ENCODE measurements at regions not wholly inside any gene's neighbourhood (a gene's known extent, or its start where the extent isn't known, plus 50 kb on each side); places are given as distances from the start of the nearest gene placed in this dataset.

- no peak for TF ChIP-seq CTCF (IDR thresholded peaks at IDR 0.05)
- no peak for TF ChIP-seq MLX (CRISPR knock-in tag; IDR thresholded peaks at IDR 0.05)
- no peak for TF ChIP-seq USF1 (CRISPR knock-in tag; IDR thresholded peaks at IDR 0.05)
- TF ChIP-seq ZMAT4 (CRISPR knock-in tag; IDR thresholded peaks at IDR 0.05): no peak
- TF ChIP-seq HMGA2 (CRISPR knock-in tag; IDR thresholded peaks at IDR 0.05): no peak
- TF ChIP-seq ERG (CRISPR knock-in tag; IDR thresholded peaks at IDR 0.05): no peak
- TF ChIP-seq SMAD3 (CRISPR knock-in tag; IDR thresholded peaks at IDR 0.05; ENCODE audit: borderline replicate concordance): no peak
- no peak for TF ChIP-seq PREB (CRISPR knock-in tag; IDR thresholded peaks at IDR 0.05; ENCODE audit: borderline replicate concordance)
- no peak for TF ChIP-seq ATF2 (CRISPR knock-in tag; IDR thresholded peaks at IDR 0.05; ENCODE audit: borderline replicate concordance, low read depth)
- TF ChIP-seq TP53 (CRISPR knock-in tag; IDR thresholded peaks at IDR 0.05): no peak
- TF ChIP-seq ELF4 (CRISPR knock-in tag; IDR thresholded peaks at IDR 0.05; ENCODE audit: low read depth): no peak
- no peak for TF ChIP-seq TEAD1 (CRISPR knock-in tag; IDR thresholded peaks at IDR 0.05)
- TF ChIP-seq ZNF317 (CRISPR knock-in tag; IDR thresholded peaks at IDR 0.05; ENCODE audit: borderline replicate concordance, low read depth): no peak
- TF ChIP-seq TCF7 (CRISPR knock-in tag; IDR thresholded peaks at IDR 0.05; ENCODE audit: low read depth): no peak
- TF ChIP-seq MXD4 (CRISPR knock-in tag; IDR thresholded peaks at IDR 0.05; ENCODE audit: borderline replicate concordance): no peak
- TF ChIP-seq MAX (CRISPR knock-in tag; IDR thresholded peaks at IDR 0.05): no peak
Measured at GRCh38 chrX:94758130-94758529, 1084.1 kb downstream of the FAM133A start (continued).

GRCh38 chrX:94775640-94776039, 1101.6 kb downstream of the FAM133A start:
- Mint-ChIP-seq H3K27ac (no peak overlapping the region), H3K27me3 (ENCODE audit: low read depth) (no peaks in the 10 kb centered on the region; the same call in 1 of the 2 replicates), H3K36me3 (peaks cover 22% of the 10 kb centered on the region), H3K4me3 (no peak overlapping the region), H3K4me1 (no peaks in the 10 kb centered on the region), H3K9me3 (peaks cover 11% of the 10 kb centered on the region)
- ChIA-PET POLR2A (no interaction called here), CTCF (no interaction called here)
- DNase-seq (ENCODE audit: low spot score) (no peak), ATAC-seq (no peak)
- TF ChIP-seq ERG (CRISPR knock-in tag; IDR thresholded peaks at IDR 0.05) (no peak), ETV6 (CRISPR knock-in tag; IDR thresholded peaks at IDR 0.05) (no peak), ELF4 (CRISPR knock-in tag; IDR thresholded peaks at IDR 0.05; ENCODE audit: low read depth) (no peak), IRF2 (CRISPR knock-in tag; IDR thresholded peaks at IDR 0.05; ENCODE audit: borderline replicate concordance, low read depth) (no peak), ZNF532 (CRISPR knock-in tag; IDR thresholded peaks at IDR 0.05; ENCODE audit: borderline replicate concordance) (no peak)

Measured in WTC11 (cell line).